ENCODE measurements at regions not wholly inside any gene's neighbourhood (a gene's known extent, or its start where the extent isn't known, plus 50 kb on each side); places are given as distances from the start of the nearest gene placed in this dataset.
"Not testable (repeated sequence)": the region's sequence is repeated elsewhere in the genome, so short reads cannot be mapped to it uniquely, and the experiment has no call there.

GRCh38 chr1:239112101-239112935, 274.1 kb upstream of the CHRM3 start:
- no peak for DNase-seq (ENCODE audit: low spot score)

DNA sequence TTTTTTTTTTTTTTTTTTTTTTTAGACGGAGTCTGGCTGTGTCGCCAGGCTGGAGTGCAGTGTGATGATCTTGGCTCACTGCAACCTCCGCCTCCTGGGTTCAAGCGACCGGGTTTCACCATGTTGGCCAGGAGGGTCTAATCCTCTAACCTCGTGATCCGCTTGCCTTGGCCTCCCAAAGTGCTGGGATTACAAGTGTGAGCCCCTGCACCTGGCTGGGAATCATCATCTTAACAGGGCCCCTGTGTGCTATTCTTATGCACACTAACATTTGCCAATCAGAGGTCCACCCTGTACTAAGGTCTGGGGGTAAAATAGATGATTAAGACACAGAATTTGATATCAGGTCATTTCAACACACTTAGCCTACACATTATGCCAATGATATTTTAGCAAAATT, 278.7 kb upstream of the CHRM3 start:
- DNase-seq (ENCODE audit: low spot score): no peak

- DNase-seq (ENCODE audit: low spot score): not testable (repeated sequence)
These were observed 279.7 kb upstream of the CHRM3 start for GRCh38 chr1:239106689-239107088.

DNA sequence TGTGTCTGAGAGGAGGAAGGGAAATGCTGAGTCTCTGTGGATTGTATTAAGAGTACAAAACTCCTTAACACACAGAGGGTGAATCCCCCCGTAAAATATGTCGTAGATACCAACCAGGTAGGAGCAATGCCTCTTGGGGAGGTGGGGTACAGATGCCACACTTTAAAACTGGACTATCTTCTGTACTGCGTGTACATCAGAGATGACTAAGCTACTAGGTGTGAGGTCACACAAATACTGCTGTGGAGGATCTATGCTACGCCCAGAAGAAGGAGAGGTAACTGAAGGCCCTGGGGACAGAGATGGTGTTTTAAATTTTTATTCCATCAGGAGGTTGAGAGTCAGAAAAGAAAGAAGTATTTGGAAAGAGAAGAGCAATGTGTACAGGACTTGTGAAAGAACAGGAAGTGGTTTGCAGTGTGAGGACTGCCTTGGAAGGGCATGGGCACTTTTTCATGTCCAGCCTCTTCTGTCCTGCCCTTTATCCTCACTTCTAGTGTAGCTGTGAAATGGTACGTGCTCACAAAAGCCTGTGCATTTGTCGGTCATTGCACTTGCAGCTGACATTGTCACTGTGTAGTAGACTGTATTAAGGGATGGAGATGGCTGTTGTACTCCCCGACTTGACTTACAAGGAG, 287.8 kb upstream of the CHRM3 start:
- DNase-seq (ENCODE audit: low spot score): peak; percentile 10

DNA sequence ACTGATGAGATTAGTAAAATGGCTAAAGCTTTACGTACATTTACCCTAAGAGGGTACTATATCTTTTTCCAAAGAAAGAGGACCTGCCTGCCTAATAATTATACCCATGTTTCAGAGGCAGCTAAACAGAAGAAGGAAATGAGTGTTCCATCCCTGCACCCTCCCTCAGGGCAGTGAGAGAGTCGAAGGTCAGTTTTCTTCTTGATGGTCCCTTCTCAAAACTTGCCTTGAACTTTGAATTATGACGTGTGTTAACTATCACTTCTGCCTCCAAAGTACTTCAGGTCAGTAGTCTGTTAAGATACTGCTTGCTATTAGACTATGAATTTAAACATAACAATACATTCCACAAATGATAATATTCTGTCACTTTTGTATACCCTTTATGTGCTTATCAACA, 294.8 kb upstream of the CHRM3 start:
- DNase-seq (ENCODE audit: low spot score): no peak

DNA sequence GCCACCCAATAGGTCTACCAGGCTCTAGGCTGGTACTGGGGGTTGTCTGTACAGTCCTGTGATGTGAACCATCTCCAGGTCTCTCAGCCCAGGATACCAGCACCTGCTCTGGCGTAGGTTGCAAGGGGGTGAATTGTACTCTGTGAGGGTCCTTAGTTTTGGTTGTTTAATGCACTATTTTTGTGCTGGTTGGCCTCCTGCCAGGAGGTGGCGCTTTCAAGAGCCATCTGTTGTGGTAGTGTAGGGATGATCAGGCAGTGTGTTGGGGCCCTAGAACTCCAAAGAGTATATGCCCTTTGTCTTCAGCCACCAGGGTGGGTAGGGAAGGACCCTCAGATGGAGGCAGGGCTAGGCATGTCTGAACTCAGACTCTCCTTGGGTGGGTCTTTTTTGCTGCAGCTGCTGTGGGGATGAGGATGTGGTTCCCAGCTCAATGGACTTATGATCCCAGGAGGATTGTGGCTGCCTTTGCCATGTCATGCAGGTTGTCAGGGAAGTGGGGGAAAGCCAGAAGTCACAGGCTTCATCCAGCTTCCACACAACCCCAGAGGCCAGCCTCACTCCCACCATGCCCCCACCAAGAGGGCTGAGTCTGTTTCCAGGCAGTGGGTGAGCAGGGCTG, 301.8 kb upstream of the CHRM3 start:
- DNase-seq (ENCODE audit: low spot score): no peak

- not testable (repeated sequence) for DNase-seq (ENCODE audit: low spot score)
These were observed 304.4 kb upstream of the CHRM3 start for GRCh38 chr1:239081947-239082346.

DNA sequence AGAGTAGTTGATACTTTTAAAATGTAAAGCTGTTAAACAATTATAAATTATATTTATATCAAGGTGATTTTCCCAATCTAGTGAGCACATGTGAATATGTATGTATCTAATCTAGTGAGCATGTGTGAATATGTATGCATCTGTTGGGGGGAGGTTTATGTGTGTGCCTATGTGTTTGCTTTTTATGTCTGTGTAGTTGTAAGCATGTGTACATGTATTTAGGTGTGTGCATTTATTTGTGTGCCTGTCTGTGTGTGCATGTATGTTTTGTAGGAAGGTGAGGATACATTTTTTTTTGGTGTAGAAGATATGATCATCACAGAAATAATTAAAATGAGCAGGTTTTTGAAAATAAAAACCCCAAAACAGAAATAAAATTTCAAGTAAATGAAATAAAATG, 318.9 kb upstream of the CHRM3 start:
- no peak for DNase-seq (ENCODE audit: low spot score)

- no peak for DNase-seq (ENCODE audit: low spot score)
These were observed 319.3 kb upstream of the CHRM3 start for GRCh38 chr1:239067058-239067457.

- DNase-seq (ENCODE audit: low spot score): no peak
These were observed 324.6 kb upstream of the CHRM3 start for GRCh38 chr1:239061770-239062169.

GRCh38 chr1:239058190-239058589, 328.2 kb upstream of the CHRM3 start:
- no peak for DNase-seq (ENCODE audit: low spot score)

DNA sequence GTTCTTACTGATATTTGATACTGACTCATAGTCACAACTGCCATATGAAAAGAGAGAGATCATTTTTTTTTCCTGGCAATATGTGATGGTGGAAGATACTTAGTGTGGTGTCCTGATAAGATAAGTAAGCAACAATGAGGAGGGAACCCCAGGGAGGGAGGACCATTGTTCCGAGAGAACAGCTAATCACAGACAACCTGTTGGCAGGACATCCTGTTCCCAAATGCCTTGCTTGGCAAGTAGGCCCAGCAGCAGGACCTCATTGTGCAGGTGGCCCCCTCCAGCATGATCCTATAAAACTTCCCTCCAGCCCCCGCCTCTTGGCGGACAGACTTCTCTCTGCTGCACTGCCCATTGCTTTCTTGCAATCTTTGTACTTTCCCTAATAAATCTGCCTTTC, 329.4 kb upstream of the CHRM3 start:
- DNase-seq (ENCODE audit: low spot score): no peak

GRCh38 chr1:239053279-239053678, 333.1 kb upstream of the CHRM3 start:
- DNase-seq (ENCODE audit: low spot score): no peak

DNA sequence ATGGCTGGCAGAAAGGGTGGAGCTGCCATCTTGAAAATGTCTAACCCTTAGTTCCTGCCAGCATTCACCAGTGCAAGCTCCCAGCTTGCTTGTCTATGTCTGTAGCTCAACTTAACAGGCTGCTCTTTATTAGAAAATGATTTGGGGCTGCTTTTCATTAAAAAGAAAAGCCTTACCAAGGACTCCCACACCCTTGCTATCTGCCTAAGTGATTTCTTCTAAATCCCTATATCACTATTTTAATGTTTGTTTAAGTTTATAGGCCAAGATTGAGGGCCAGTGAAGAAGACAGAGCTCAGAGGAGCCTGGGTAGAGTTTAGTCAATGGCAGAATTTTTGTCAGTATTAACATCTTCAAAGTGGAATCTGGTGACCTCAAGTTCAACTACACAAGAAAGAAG, 336.8 kb upstream of the CHRM3 start:
- no peak for DNase-seq (ENCODE audit: low spot score)

DNA sequence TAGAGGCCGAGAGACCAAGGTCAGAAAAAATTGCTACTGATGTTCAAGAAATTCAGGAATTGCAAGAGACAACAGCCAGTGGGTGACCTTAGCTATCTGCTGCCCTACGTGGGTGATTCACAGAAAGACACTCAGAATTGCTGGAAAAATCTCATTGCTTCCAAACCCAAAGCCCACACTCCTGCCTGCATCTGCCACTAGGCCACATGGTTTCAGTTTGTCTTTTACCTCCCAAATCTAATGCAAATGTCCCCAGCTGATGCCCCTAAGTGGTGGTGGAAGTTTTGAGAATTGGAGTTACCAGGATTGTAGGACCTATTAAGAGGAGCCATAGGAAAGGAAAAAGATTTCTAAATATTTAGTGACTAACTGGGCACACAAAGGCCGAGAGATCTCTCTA, 341.5 kb upstream of the CHRM3 start:
- DNase-seq (ENCODE audit: low spot score): no peak

- DNase-seq (ENCODE audit: low spot score): no peak
These were observed 345.8 kb upstream of the CHRM3 start for GRCh38 chr1:239040523-239040922.

GRCh38 chr1:239031310-239031709, 355.1 kb upstream of the CHRM3 start:
- DNase-seq (ENCODE audit: low spot score): no peak

- no peak for DNase-seq (ENCODE audit: low spot score)
These were observed 360.2 kb upstream of the CHRM3 start for GRCh38 chr1:239025997-239026694.

GRCh38 chr1:239025223-239025622, 361.1 kb upstream of the CHRM3 start:
- no peak for DNase-seq (ENCODE audit: low spot score)

- no peak for DNase-seq (ENCODE audit: low spot score)
These were observed 362.5 kb upstream of the CHRM3 start for GRCh38 chr1:239023732-239024360.

- no peak for DNase-seq (ENCODE audit: low spot score)
These were observed 370.0 kb upstream of the CHRM3 start for GRCh38 chr1:239016337-239016736.

GRCh38 chr1:239011382-239011781, 375.0 kb upstream of the CHRM3 start:
- DNase-seq (ENCODE audit: low spot score): no peak
